Endodermal cell (in vitro differentiated cells): ENCODE measurements at regions not wholly inside any gene's neighbourhood (a gene's known extent, or its start where the extent isn't known, plus 50 kb on each side); places are given as distances from the start of the nearest gene placed in this dataset.

ENCODE experiments used
- DNase-seq: peaks from one replicate; pipeline ENCODE4 v3.0.0-alpha.2; 2017
- H3K27ac ChIP-seq: 2 replicates; pipeline ENCODE4 v1.5.1; 2013; ENCODE audit warnings: mild to moderate bottlenecking, low read depth, low read length, moderate library complexity
- H3K27me3 ChIP-seq: 2 replicates; pipeline ENCODE4 v1.6.1; 2013; ENCODE audit warnings: mild to moderate bottlenecking, low read length, moderate library complexity; ENCODE audit not compliant: insufficient read depth, control insufficient read depth, poor library complexity, severe bottlenecking
- H3K36me3 ChIP-seq: 2 replicates; pipeline ENCODE4 v1.7.0; 2013; ENCODE audit warnings: mild to moderate bottlenecking, low read length, moderate library complexity; ENCODE audit not compliant: control insufficient read depth, insufficient read depth
- H3K4me1 ChIP-seq: one replicate; pipeline ENCODE4 v1.7.0; 2013; ENCODE audit warnings: low read length; ENCODE audit not compliant: control insufficient read depth, insufficient read depth
- H3K4me3 ChIP-seq: 2 replicates; pipeline ENCODE4 v1.5.1; 2013; ENCODE audit warnings: mild to moderate bottlenecking, low read length, moderate library complexity
- H3K9ac ChIP-seq: 2 replicates; pipeline ENCODE4 v1.6.1; 2013; ENCODE audit warnings: mild to moderate bottlenecking, low read length, moderate library complexity; ENCODE audit not compliant: poor library complexity, severe bottlenecking; ENCODE audit errors: extremely low read depth
- H3K9me3 ChIP-seq: 2 replicates; pipeline ENCODE4 v1.6.1; 2013; ENCODE audit warnings: mild to moderate bottlenecking, low read length, moderate library complexity; ENCODE audit not compliant: control insufficient read depth
- H3K27ac Mint-ChIP-seq: 2 replicates; pipeline ENCODE4 v1.8.0; 2020; ENCODE audit warnings: mixed read lengths
- H3K27me3 Mint-ChIP-seq: 2 replicates; pipeline ENCODE4 v1.8.0; 2021; ENCODE audit warnings: mild to moderate bottlenecking, mixed read lengths; ENCODE audit not compliant: insufficient read depth
- H3K36me3 Mint-ChIP-seq: 2 replicates; pipeline ENCODE4 v1.8.0; 2020; ENCODE audit warnings: low read depth, mixed read lengths
- H3K4me1 Mint-ChIP-seq: 2 replicates; pipeline ENCODE4 v1.8.0; 2020; ENCODE audit warnings: mixed read lengths
- H3K4me3 Mint-ChIP-seq: 2 replicates; pipeline ENCODE4 v1.8.0; 2020; ENCODE audit warnings: mild to moderate bottlenecking, moderate library complexity, mixed read lengths
- H3K9me3 Mint-ChIP-seq: 2 replicates; pipeline ENCODE4 v1.8.0; 2020; ENCODE audit warnings: mild to moderate bottlenecking, mixed read lengths
- CTCF ChIP-seq: fragments of 200-600 bp; sonication (generic); conservative IDR thresholded peaks from 2 replicates; pipeline ENCODE4 v1.5.0; 2021; ENCODE audit warnings: antibody characterized with exemption, mild to moderate bottlenecking
- WGBS, 2 experiments: methylation state at CpG; one replicate each; pipeline versions ENCODE4 v1.1.5 to v1.1.7; 2013; ENCODE audit warnings: missing lambda C conversion rate in 2 of 2, mixed read lengths in 1 of 2; ENCODE audit not compliant: insufficient coverage in 1 of 2, insufficient read length in 1 of 2; 5-methylcytosine and 5-hydroxymethylcytosine counted together

DNA sequence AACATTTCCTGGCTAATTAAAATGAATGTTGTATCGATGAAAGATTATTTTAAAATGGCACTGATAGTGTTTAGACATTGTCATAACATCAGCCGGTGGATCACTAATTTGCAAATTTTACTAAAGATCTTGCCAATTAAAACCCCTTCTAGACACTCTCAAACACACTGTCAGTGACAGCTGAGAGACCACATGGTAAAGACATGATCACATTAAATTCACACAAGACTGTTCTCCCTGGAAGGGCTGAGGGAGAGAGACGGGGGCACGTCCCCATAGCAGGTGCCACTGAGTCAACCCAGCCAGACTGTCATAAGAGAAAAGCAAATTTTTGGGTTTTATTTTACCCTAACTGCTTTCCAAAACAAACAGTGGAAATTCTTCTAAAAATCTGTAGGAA is 306.0 kb downstream of the TXNL1 start:
- no peaks in the 10 kb centered on the region for H3K4me1 ChIP-seq
- DNase-seq, result no peak
- TF ChIP-seq CTCF, result no peak
- peaks cover 9% of the 10 kb centered on the region for H3K27me3 ChIP-seq
- no peaks in the 10 kb centered on the region for H3K36me3 ChIP-seq
- Mint-ChIP-seq H3K27ac (no peak overlapping the region), H3K36me3 (no peaks in the 10 kb centered on the region), H3K4me1 (no peaks in the 10 kb centered on the region), H3K9me3 (peaks cover 4% of the 10 kb centered on the region), H3K4me3 (no peak overlapping the region), H3K27me3 (no peaks in the 10 kb centered on the region)
- no peak overlapping the region for H3K4me3 ChIP-seq
- WGBS, 2 experiments, result 98 to 100% methylated on average over 3 to 4 of the region's 4 CpGs
- H3K27ac ChIP-seq, result no peak overlapping the region
- H3K9me3 ChIP-seq, result no peaks in the 10 kb centered on the region
- no peak overlapping the region for H3K9ac ChIP-seq

- Mint-ChIP-seq H3K4me3 (no peak overlapping the region), H3K4me1 (no peaks in the 10 kb centered on the region), H3K9me3 (no peaks in the 10 kb centered on the region), H3K27ac (no peak overlapping the region), H3K27me3 (no peaks in the 10 kb centered on the region), H3K36me3 (no peaks in the 10 kb centered on the region)
- 86 to 88% methylated on average over 6 to 9 of the region's 9 CpGs for WGBS, 2 experiments
- no peak for TF ChIP-seq CTCF
- H3K9me3 ChIP-seq, result no peaks in the 10 kb centered on the region
- no peaks in the 10 kb centered on the region for H3K36me3 ChIP-seq
- no peak overlapping the region for H3K27ac ChIP-seq
- no peaks in the 10 kb centered on the region for H3K4me1 ChIP-seq
- no peak for DNase-seq
- H3K4me3 ChIP-seq, result no peak overlapping the region
- no peak overlapping the region for H3K9ac ChIP-seq
- peaks cover 9% of the 10 kb centered on the region for H3K27me3 ChIP-seq
Observed at GRCh38 chr18:56330366-56331110, 307.9 kb downstream of the TXNL1 start.

GRCh38 chr18:56329536-56329935 is 308.9 kb downstream of the TXNL1 start:
- H3K4me1 Mint-ChIP-seq, result no peaks in the 10 kb centered on the region
- H3K4me3 Mint-ChIP-seq, result no peak overlapping the region
- no peaks in the 10 kb centered on the region for H3K36me3 ChIP-seq
- H3K27ac Mint-ChIP-seq, result no peak overlapping the region
- no peaks in the 10 kb centered on the region for H3K36me3 Mint-ChIP-seq
- no peaks in the 10 kb centered on the region for H3K9me3 ChIP-seq
- no peaks in the 10 kb centered on the region for H3K4me1 ChIP-seq
- no peak overlapping the region for H3K9ac ChIP-seq
- H3K27ac ChIP-seq, result no peak overlapping the region
- 94% methylated on average over 1 of the region's 1 CpG; no CpG with 5 or more reads in 1 of the 2 experiments for WGBS, 2 experiments
- H3K27me3 ChIP-seq, result peaks cover 9% of the 10 kb centered on the region
- no peaks in the 10 kb centered on the region for H3K9me3 Mint-ChIP-seq
- H3K4me3 ChIP-seq, result no peak overlapping the region
- no peak for DNase-seq
- no peaks in the 10 kb centered on the region for H3K27me3 Mint-ChIP-seq
- TF ChIP-seq CTCF, result no peak
